ENCODE measurements at regions not wholly inside any gene's neighbourhood (a gene's known extent, or its start where the extent isn't known, plus 50 kb on each side); places are given as distances from the start of the nearest gene placed in this dataset.

- no peak for TF ChIP-seq EZH2 (IDR thresholded peaks at IDR 0.05; ENCODE audit: borderline replicate concordance, low read depth, low read length, severe bottlenecking)
- TF ChIP-seq MAX (IDR thresholded peaks at IDR 0.05; ENCODE audit: insufficient read depth, insufficient read length) = no peak
- TF ChIP-seq CTCF (IDR thresholded peaks at IDR 0.05; ENCODE audit: extremely low read depth in 1 of 2, insufficient read depth in 1 of 2, low read depth in 1 of 2, low read length in 2 of 2) = no peak
- no peak for TF ChIP-seq POLR2AphosphoS5 (IDR thresholded peaks at IDR 0.05; ENCODE audit: insufficient read depth, low read depth, low read length)
- no peak for TF ChIP-seq POLR2A (IDR thresholded peaks at IDR 0.05; ENCODE audit: low read depth, low read length)
- no peak for TF ChIP-seq FOS (IDR thresholded peaks at IDR 0.05; ENCODE audit: borderline replicate concordance, insufficient read depth, low read length)
- TF ChIP-seq MYC (IDR thresholded peaks at IDR 0.05; ENCODE audit: low read depth, low read length) = no peak
- no peak for TF ChIP-seq JUN (IDR thresholded peaks at IDR 0.05; ENCODE audit: borderline replicate concordance, insufficient read depth, insufficient read length, low read depth)
These were observed 1688.4 kb upstream of the CDH9 start for GRCh38 chr5:28726815-28727214.

Measured in endothelial cell of umbilical vein (primary cell).